ENCODE measurements at regions not wholly inside any gene's neighbourhood (a gene's known extent, or its start where the extent isn't known, plus 50 kb on each side); places are given as distances from the start of the nearest gene placed in this dataset.

DNA sequence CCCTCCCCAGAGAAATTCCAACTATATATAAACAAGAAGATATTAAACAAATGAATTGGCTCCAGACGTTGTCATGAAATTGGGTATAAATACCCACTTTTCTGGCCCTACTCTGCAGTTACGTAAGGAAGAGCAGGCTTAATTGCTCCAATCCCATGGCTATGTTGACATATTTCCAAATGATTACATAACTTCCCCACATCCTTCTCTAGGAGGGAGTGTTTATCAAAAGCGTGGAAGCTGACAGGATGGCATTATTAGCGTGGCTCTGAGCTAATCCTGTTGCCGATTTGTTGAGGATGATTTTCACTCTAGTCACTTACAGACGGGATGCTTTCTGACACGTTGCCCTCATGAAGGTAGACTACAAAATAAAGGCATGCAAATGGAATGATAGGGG is 347.5 kb upstream of the TMCO5A start:
- no peak overlapping the region for H2AFZ ChIP-seq (ENCODE audit: low read depth, low read length)
- DNase-seq (no peak), ATAC-seq (ENCODE audit: insufficient read depth, low read depth) (no peak)
- no peak overlapping the region for H3K27ac ChIP-seq (ENCODE audit: low read length)
- no peaks in the 10 kb centered on the region for H3K4me1 ChIP-seq (ENCODE audit: insufficient read depth, low read length)
- peaks cover 8% of the 10 kb centered on the region for H3K9me3 ChIP-seq (ENCODE audit: insufficient read depth, low read length, severe bottlenecking)
- no peaks in the 10 kb centered on the region for H3K36me3 ChIP-seq (ENCODE audit: insufficient read depth, low read length)
- no peaks in the 10 kb centered on the region for H3K27me3 ChIP-seq (ENCODE audit: insufficient read depth, low read length, poor library complexity)
- H3K79me2 ChIP-seq (ENCODE audit: insufficient read depth, low read length) = no peaks in the 10 kb centered on the region
- TF ChIP-seq EZH2 (IDR thresholded peaks at IDR 0.05; ENCODE audit: borderline replicate concordance, low read depth, low read length, severe bottlenecking) = no peak
- TF ChIP-seq, protein P1, sequence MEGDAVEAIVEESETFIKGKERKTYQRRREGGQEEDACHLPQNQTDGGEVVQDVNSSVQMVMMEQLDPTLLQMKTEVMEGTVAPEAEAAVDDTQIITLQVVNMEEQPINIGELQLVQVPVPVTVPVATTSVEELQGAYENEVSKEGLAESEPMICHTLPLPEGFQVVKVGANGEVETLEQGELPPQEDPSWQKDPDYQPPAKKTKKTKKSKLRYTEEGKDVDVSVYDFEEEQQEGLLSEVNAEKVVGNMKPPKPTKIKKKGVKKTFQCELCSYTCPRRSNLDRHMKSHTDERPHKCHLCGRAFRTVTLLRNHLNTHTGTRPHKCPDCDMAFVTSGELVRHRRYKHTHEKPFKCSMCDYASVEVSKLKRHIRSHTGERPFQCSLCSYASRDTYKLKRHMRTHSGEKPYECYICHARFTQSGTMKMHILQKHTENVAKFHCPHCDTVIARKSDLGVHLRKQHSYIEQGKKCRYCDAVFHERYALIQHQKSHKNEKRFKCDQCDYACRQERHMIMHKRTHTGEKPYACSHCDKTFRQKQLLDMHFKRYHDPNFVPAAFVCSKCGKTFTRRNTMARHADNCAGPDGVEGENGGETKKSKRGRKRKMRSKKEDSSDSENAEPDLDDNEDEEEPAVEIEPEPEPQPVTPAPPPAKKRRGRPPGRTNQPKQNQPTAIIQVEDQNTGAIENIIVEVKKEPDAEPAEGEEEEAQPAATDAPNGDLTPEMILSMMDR (IDR thresholded peaks at IDR 0.05; ENCODE audit: borderline replicate concordance, extremely low read depth, low read length, poor library complexity, severe bottlenecking) = no peak
- no peak overlapping the region for H3K4me3 ChIP-seq (ENCODE audit: low read depth in 1 of 2, low read length in 2 of 2)
- no peaks in the 10 kb centered on the region for H4K20me1 ChIP-seq (ENCODE audit: insufficient read depth, low read length)
- H3K4me2 ChIP-seq (ENCODE audit: insufficient read depth, low read length) = no peak overlapping the region
- H3K9ac ChIP-seq (ENCODE audit: low read depth, low read length) = no peak overlapping the region

DNA sequence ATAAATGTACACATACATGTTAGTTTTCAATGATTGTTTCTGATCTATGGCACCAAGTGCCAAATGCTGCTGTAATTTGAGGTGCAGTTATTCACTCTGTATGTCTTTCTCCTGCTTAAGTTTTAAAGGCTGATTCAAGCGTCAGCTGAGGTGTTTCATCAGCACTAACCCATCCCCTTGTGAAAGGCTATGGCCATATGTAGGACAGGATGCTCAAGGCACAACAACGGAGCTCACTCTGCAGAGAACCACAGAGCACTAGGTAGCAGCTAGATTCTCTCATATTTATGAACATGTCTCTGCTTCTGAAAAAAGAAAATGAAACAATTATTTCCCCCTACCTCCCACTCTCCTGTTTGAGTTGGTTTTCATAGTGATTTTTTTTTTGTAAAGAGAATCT is 340.0 kb upstream of the TMCO5A start:
- no peak for TF ChIP-seq EZH2 (IDR thresholded peaks at IDR 0.05; ENCODE audit: borderline replicate concordance, low read depth, low read length, severe bottlenecking)
- TF ChIP-seq, protein P1 (IDR thresholded peaks at IDR 0.05; ENCODE audit: borderline replicate concordance, extremely low read depth, low read length, poor library complexity, severe bottlenecking) = no peak

DNA sequence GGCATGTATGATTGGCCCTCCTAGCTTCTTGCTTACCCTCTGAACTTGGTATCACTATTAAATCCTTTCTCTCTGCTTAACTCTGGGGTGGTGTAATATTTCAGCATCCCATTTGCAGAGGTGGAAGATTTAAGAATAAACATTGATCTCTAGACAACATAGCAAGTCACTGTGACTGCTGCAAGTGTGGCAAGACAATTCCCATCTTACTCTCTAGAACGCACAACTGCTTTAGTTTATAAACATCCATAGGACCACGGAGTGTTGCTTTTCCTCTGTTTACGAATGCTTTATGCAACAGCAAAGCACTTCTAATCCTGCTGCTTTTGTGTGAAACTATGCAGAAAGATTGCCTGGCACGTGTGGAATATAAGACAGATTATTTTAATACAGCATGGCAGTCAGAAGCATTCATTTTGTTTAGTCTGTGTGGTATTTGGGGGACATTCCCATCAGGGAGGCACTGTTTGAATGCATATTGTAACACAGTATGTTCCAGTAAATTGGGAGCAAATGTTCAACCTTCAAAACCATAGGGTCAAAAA is 338.9 kb upstream of the TMCO5A start:
- no peak for ATAC-seq (ENCODE audit: insufficient read depth, low read depth)
- H3K4me2 ChIP-seq (ENCODE audit: insufficient read depth, low read length) = no peak overlapping the region
- H3K79me2 ChIP-seq (ENCODE audit: insufficient read depth, low read length) = no peaks in the 10 kb centered on the region
- no peaks in the 10 kb centered on the region for H3K9me3 ChIP-seq (ENCODE audit: insufficient read depth, low read length, severe bottlenecking)
- no peaks in the 10 kb centered on the region for H3K36me3 ChIP-seq (ENCODE audit: insufficient read depth, low read length)
- H3K4me1 ChIP-seq (ENCODE audit: insufficient read depth, low read length) = no peaks in the 10 kb centered on the region
- DNase-seq = no peak
- H4K20me1 ChIP-seq (ENCODE audit: insufficient read depth, low read length) = no peaks in the 10 kb centered on the region
- no peak overlapping the region for H3K27ac ChIP-seq (ENCODE audit: low read length)
- TF ChIP-seq EZH2 (IDR thresholded peaks at IDR 0.05; ENCODE audit: borderline replicate concordance, low read depth, low read length, severe bottlenecking) = no peak
- TF ChIP-seq, protein P1 (IDR thresholded peaks at IDR 0.05; ENCODE audit: borderline replicate concordance, extremely low read depth, low read length, poor library complexity, severe bottlenecking) = no peak
- no peaks in the 10 kb centered on the region for H3K27me3 ChIP-seq (ENCODE audit: insufficient read depth, low read length, poor library complexity)
- no peak overlapping the region for H2AFZ ChIP-seq (ENCODE audit: low read depth, low read length)
- H3K9ac ChIP-seq (ENCODE audit: low read depth, low read length) = no peak overlapping the region
- no peak overlapping the region for H3K4me3 ChIP-seq (ENCODE audit: low read depth in 1 of 2, low read length in 2 of 2)

More for the DNA sequence above, 340.0 kb upstream of the TMCO5A start:
- no peaks in the 10 kb centered on the region for H4K20me1 ChIP-seq (ENCODE audit: insufficient read depth, low read length)
- no peak overlapping the region for H3K4me2 ChIP-seq (ENCODE audit: insufficient read depth, low read length)
- H3K36me3 ChIP-seq (ENCODE audit: insufficient read depth, low read length) = no peaks in the 10 kb centered on the region
- ATAC-seq (ENCODE audit: insufficient read depth, low read depth) = no peak
- no peak overlapping the region for H3K27ac ChIP-seq (ENCODE audit: low read length)
- H2AFZ ChIP-seq (ENCODE audit: low read depth, low read length) = no peak overlapping the region
- no peaks in the 10 kb centered on the region for H3K9me3 ChIP-seq (ENCODE audit: insufficient read depth, low read length, severe bottlenecking)
- no peaks in the 10 kb centered on the region for H3K79me2 ChIP-seq (ENCODE audit: insufficient read depth, low read length)
- no peaks in the 10 kb centered on the region for H3K27me3 ChIP-seq (ENCODE audit: insufficient read depth, low read length, poor library complexity)
- no peak for DNase-seq
- H3K4me3 ChIP-seq (ENCODE audit: low read depth in 1 of 2, low read length in 2 of 2) = no peak overlapping the region
- H3K4me1 ChIP-seq (ENCODE audit: insufficient read depth, low read length) = no peaks in the 10 kb centered on the region
- H3K9ac ChIP-seq (ENCODE audit: low read depth, low read length) = no peak overlapping the region

DNA sequence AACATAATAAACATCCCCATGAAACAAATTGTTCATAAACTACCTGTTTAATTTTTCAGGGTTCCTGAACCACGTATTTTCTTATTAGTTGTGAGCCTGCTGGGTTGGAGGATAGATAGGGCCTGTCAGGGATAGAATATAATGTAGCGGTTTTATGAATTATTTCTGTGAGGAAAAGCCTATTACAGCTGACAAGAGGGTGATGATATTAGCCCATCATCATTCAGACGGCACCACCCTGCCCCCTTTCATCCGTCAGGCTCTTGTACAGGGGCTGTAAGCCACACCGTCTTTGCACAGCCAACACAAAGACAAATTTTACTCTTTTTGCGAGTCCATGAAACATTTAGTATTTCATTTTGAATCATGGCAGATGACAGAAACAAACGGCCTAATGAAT is 335.3 kb upstream of the TMCO5A start:
- DNase-seq (no peak), ATAC-seq (ENCODE audit: insufficient read depth, low read depth) (no peak)
- Histone ChIP-seq H3K4me3 (ENCODE audit: low read depth in 1 of 2, low read length in 2 of 2) (no peak overlapping the region), H3K27ac (ENCODE audit: low read length) (no peak overlapping the region), H3K9ac (ENCODE audit: low read depth, low read length) (no peak overlapping the region), H3K27me3 (ENCODE audit: insufficient read depth, low read length, poor library complexity) (no peaks in the 10 kb centered on the region), H2AFZ (ENCODE audit: low read depth, low read length) (no peak overlapping the region), H4K20me1 (ENCODE audit: insufficient read depth, low read length) (no peaks in the 10 kb centered on the region), H3K79me2 (ENCODE audit: insufficient read depth, low read length) (no peaks in the 10 kb centered on the region), H3K9me3 (ENCODE audit: insufficient read depth, low read length, severe bottlenecking) (no peaks in the 10 kb centered on the region), H3K4me2 (ENCODE audit: insufficient read depth, low read length) (no peak overlapping the region), H3K4me1 (ENCODE audit: insufficient read depth, low read length) (no peaks in the 10 kb centered on the region), H3K36me3 (ENCODE audit: insufficient read depth, low read length) (no peaks in the 10 kb centered on the region)
- TF ChIP-seq EZH2 (IDR thresholded peaks at IDR 0.05; ENCODE audit: borderline replicate concordance, low read depth, low read length, severe bottlenecking) = no peak
- TF ChIP-seq, protein P1 (IDR thresholded peaks at IDR 0.05; ENCODE audit: borderline replicate concordance, extremely low read depth, low read length, poor library complexity, severe bottlenecking) = no peak
